ENCODE measurements at regions not wholly inside any gene's neighbourhood (a gene's known extent, or its start where the extent isn't known, plus 50 kb on each side); places are given as distances from the start of the nearest gene placed in this dataset.

- DNase-seq = no peak
These were observed 941.2 kb downstream of the SUCLG1 start for GRCh38 chr2:83517727-83518368.

DNA sequence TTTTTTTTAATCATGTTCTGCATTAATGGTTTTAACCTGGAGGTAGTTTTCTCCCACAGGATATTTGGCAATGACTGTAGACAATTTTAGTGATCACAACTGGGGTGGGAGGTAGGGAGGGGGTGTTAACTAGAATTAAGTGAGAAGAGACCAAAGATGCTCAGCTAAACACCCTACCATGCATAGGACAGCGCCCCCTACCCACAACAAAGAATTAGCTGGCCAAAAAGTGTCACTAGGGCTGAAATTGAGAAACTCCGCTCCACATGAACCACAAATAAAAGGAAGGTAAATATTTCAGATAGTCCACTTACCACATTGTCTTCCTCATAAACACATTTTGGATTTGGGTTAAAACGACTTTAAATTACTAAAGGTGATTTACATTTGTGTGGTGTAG lies 942.6 kb downstream of the SUCLG1 start:
- DNase-seq = no peak

- DNase-seq = no peak
These were observed 971.6 kb downstream of the SUCLG1 start for GRCh38 chr2:83487451-83487850.

GRCh38 chr2:83481436-83481835 lies 977.6 kb downstream of the SUCLG1 start:
- no peak for DNase-seq

DNA sequence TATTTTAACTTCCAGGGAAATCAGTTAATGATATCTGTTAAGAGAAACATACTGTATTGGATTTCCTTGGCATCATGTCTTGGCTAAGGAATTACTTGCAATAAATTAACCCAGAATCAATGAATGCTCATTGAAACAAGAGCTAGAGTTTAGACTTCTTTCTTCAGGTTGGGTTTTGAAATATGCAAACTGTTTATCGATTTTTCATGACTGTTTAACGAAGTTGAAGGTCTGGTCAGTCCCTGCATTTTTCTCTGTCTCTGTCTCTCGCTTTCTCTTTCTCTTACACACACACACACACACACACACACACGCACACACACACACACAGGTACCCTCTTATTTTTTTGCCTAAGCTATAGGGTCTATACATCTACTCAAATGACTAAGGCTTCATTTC lies 981.0 kb downstream of the SUCLG1 start:
- no peak for DNase-seq

DNA sequence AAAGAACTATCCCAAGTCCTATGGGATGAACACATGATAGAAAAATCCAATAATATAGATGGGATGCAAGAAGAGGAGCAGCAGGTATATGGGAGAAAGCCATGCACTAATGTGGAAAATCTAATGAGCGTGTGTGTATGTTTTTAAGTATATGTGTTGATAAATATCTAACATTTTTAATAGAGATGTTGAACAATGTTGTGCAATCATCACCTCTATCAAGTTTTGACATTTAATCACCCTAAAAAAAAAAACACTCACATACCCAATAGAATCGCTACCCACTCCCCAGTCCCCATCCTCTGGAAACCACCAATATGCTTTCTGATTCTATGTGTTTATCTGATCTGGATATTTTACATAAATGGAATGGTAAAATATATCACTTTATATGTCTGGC lies 983.7 kb downstream of the SUCLG1 start:
- DNase-seq = no peak

DNA sequence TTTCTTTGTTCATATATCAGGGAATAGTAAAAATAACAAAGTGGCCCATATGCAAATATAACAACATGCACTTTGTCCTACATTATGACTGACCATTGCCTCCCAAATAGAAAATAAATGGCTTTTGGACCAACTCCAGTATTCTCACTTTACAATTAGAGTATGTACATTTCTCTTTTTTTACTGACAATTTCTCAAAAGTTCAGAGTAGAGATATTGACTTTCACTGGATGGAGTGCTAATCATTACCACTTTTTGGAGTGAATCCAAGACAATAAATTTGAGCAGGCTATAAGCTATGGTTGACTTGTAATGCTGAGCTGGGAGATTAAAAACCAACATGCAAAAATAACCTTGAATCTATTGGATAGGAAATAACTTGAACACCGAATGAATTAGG lies 987.4 kb downstream of the SUCLG1 start:
- peak; percentile 4 for DNase-seq

DNA sequence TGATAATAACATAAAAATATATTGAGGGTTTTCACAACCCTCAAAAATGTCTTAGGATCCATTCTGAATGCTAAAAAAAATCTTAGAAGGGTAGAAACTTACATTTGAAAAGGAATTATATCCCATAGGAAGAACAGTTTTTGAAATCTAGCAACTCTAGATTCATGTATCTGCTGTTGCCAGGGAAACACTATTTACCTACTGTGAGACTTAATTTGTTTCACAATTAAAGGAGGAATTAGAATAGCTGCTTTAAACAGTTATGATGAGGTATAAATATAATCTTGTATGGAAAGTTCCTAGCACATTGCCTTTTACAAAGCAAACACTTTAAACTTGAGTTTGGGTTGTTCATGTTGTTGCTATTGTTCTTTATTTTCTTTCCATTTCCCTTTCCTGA lies 988.2 kb downstream of the SUCLG1 start:
- peak; percentile 28 for DNase-seq

DNA sequence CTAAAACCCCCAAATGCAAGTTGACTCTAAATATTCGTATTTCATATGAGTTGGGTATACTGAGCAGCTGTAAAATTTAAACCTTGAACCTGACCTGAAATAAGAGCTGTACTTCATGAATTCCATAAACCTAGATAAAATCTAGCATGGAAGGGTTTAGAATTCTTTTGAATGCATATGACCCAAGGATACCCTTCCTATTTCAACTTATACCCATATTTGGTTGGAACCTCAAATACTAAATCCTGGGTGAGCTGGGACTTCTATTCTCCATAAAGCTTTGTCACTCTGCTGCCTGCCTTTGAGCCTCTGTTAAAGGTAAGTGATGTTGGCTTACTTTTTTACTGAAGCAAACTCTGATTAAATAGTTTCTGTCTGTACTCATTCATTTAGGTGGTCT lies 994.6 kb downstream of the SUCLG1 start:
- DNase-seq = no peak

GRCh38 chr2:83462881-83463280 lies 996.2 kb downstream of the SUCLG1 start:
- DNase-seq = no peak

GRCh38 chr2:83461135-83461534 lies 997.9 kb downstream of the SUCLG1 start:
- no peak for DNase-seq

GRCh38 chr2:83459456-83459855 lies 999.6 kb downstream of the SUCLG1 start:
- DNase-seq = no peak

DNA sequence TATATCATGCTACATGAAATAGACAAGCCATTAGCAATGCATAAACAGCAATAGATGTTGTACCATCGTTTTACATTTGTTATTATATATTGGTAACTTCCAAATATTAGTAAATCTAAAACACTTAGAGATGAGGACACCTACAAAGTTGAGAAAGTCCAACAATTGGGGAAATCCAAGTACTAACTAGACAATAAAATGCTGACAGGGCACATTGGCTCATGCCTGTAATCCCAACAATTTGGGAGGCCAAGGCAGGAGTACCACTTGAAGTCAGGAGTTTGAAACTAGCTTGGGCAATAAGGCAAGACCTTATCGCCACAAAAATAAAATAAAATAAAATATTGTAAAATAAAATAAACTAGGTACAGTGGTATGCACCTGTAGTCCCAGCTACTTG lies 1023.1 kb downstream of the SUCLG1 start:
- DNase-seq = no peak

DNA sequence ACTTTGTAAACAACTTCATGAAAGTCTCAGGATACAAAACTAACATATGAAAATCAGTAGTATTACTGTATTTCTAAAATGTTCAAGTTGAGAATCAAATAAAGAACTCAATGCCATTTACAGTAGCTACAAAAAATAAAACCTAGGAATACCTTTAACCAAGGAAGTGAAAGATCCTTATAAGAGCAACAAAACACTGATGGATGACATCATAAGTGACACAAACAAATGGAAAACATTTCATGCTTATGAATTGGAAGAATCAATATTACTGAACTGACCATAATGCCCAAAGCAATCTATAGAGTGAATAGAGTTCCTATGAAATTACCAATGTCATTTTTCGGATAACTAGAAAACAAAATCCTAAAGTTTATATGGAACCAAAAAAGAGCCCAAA lies 1038.1 kb downstream of the SUCLG1 start:
- DNase-seq = no peak

GRCh38 chr2:83394134-83394904 lies 1064.8 kb downstream of the SUCLG1 start:
- DNase-seq = no peak

DNA sequence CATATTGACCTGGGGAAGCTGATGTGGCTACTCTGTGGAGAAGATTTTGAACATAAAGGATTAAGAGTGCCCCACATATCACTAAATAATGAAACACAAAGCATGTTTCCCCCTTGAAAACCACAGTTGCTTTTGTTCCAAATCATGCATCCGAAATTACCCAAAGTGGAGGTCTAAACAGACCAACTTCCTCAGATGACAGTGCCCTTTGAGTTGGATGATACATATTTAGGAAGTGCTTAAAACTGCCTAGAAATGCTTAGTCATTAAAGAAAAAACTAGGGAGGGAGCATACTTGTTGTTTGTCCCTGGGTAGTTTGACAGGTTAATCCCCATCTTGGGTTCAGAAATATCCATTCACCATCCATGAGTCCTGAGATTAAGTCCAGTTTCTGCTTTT lies 1070.3 kb downstream of the SUCLG1 start:
- no peak for DNase-seq

DNA sequence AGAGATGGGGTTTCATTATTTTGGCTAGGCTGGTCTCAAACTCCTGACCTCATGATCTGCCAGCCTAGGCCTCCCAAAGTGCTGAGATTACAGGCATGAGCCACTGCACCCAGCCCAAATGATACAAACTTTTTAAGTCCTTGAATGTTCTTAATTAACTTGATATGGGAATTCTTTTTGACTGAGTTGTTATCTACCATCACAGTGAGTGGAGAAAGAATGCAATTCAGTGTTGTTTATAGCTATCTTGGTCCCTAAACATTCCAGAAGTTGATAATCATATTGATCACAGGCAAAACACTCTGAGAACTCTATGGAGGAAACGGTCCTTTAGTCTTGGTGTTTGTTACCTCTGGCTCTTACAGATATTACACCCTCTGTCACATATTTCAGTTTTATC lies 1072.5 kb downstream of the SUCLG1 start:
- DNase-seq = no peak

DNA sequence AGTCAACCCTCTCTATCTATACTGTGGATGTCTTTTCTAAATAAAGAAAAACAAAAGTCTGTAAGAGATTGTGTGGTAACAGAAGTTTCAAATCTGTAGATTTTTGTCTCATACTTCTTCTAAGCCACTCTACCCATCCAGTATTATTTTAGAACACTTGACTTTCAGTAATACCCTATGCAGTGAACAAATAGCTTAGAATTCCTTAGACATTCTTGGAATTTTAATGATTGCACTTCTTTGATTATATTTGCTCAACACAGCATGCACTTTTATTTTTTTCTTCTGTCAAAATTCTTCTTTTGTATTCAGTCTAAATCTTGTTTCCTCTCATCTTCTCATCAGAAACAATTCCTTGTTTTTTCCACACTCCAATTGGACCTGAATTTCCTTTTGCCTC lies 1080.2 kb downstream of the SUCLG1 start:
- DNase-seq = no peak

DNA sequence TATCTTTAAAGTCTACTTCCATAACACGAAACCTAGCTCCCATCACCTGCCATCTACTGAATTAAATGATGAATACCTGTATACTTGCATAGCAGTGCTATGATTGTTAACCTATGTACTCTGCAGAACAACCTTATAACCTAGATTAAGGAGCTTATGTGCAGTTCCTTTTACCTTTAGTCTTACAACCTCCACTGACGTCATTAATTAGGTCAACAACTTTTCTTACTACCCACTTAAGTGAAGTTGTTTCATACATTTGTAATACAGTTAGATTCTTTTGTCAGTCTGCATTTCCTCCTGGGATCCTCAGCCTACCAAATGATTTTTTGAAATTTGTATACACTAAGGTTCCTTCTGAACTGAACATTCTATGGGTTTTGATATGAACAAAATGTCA lies 1082.3 kb downstream of the SUCLG1 start:
- no peak for DNase-seq

GRCh38 chr2:83370419-83370762 lies 1088.7 kb downstream of the SUCLG1 start:
- no peak for DNase-seq

DNA sequence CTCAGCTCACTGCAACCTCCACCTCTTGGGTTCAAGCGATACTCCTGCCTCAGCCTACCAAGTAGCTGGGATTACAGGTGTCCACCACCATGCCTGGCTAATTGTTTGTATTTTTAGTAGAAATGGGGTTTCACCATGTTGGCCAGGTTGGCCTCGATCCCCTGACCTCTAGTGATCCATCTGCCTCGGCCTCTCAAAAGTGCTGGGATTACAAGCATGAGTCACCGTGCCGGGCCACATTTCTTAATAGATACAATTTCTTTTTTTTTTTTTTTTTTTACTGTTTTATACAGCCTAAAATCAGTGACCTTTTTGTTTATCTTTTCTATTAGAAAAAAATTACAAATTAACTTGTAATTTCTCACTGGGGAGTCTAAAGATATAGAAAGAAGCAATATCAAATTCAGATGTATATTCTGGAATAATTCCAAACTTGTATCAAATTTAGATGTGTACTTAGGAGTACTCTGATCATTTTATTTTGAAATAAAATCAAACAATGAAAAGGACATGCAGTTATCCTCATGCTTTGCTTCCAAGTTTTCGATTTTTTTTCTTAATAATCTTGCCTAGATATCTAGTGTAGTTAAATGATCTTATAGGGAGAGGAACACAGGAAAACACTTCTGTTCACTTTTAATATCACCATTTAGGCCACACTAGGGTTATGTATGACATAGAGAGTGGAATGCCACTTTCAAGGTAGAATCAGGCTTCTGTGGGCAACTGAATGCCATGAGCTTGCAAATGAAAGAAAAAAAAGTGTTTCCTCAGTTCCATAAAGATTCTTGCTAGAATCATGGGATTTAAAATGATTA lies 1089.3 kb downstream of the SUCLG1 start:
- DNase-seq = no peak

DNA sequence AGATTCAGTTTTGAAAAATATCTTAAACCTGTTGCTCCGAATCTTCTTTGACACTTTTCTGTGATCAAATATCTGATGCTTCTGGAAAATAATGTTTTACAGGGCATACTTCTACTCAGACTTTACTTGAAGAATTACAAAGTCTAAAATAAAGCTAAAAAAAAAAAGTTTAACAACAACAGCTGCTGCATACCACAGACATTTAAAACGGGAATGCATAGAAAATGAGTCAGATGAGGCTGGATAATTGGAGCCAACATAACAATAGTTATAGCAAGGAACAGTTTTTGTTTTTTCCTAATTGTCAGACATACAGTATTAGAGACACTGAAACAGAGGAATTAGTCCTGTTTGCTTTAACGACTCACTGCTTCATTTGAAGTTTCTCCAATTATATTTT lies 1090.2 kb downstream of the SUCLG1 start:
- no peak for DNase-seq

GRCh38 chr2:83368461-83368860 lies 1090.6 kb downstream of the SUCLG1 start:
- DNase-seq = no peak

GRCh38 chr2:83365476-83365875 lies 1093.6 kb downstream of the SUCLG1 start:
- DNase-seq = no peak
